ENCODE measurements at regions not wholly inside any gene's neighbourhood (a gene's known extent, or its start where the extent isn't known, plus 50 kb on each side); places are given as distances from the start of the nearest gene placed in this dataset.
A peak's percentile ranks its signal among the peaks of the same experiment; 100 is the strongest.
"Not testable (repeated sequence)": the region's sequence is repeated elsewhere in the genome, so short reads cannot be mapped to it uniquely, and the experiment has no call there.

DNA sequence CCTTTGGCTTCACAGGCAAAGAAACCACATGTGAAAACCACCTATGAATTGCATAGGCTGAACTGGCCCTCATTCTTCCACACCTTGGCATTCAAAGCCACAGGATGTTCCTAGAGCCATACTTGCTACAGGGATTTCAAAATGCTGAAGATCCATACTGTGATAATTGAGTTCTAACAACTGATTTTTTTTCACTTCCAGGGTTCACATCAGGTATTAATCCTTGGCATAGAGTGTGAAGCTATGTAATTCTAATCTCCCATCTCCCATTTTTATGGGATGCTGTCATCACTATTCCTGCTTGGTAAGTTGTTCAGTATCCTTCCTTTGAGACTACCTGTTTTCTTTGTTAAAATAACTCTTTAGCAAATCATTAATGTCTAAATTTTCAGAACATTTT, 1569.2 kb upstream of the ADGRL3 start:
- DNase-seq, result no peak

GRCh38 chr4:59637596-59637995, 1562.5 kb upstream of the ADGRL3 start:
- DNase-seq, result no peak

DNA sequence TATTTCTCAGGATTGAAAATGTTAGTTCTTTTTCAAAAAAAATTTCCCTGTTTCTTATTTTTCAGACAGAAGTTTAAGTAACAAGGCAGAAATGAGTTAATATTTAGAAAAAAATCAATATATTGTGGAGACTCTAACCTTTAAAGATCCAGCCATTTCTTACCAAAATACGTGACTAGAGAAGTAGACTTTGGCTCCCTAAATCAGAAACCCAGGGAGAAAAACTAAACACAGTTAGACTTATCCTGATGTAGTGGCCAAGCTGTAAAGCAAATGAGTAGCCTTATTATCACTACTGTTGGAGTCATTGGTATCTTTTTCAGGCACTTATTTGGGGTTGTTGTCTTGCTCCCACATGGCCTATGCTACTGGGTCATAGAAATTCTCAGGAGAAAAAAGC, 1556.4 kb upstream of the ADGRL3 start:
- DNase-seq, result no peak

DNA sequence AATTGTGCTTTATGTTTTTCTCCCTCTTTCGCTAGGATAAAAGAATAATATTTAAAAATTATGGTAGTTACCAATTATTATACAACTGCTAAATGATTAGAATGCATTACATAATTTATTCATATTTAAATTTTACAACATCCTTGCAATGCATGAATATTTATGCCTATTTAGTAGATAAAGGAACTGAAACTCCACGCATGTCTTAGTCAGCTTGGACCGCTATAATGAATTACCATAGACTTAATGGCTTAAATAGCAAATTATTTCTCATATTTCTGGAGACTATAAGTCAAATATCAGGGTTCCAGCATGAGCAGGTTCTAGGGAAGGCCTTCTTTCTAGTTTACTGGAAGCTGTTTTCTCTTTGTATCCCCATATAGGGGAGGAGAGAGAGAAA, 1555.4 kb upstream of the ADGRL3 start:
- DNase-seq, result no peak

- DNase-seq, result no peak
Observed at GRCh38 chr4:59646082-59646481, 1554.0 kb upstream of the ADGRL3 start.

DNA sequence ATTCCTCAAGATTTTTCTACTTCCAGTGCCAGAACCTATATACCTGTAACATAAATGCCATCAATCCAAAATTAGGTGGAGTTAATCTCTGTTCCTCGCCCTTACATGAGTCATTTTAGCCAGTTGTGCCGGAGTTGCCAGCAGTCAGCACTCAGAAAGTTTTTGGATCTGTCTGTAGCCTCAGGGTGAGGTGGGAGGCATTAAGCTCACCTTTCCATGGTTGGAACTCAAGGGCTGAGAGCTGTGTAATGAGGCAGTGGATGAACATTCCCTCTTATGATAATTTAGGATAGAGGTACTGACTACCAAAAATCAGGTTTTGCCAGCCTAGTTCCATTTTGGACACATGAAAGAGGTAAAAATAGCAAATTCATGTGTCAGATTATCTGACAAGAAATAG, 1553.1 kb upstream of the ADGRL3 start:
- no peak for DNase-seq

DNA sequence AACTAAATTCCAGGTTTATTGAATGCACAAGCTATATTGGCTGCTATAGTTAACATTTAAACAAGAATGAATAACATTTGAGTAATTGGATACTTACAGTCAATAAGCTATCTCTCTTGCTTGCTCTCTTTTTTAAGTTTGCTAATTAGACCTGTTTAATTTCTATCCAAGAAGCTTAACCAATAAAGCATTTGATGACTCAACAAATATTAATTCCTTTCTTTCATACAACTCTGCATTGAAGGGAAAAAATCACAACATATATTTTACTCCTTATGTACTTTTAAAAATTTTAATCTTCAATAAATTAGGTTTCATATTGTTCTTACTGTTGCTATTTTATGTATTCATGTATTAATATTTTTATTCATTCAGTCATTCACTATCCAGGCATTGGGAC, 1552.6 kb upstream of the ADGRL3 start:
- DNase-seq, result no peak

GRCh38 chr4:59650861-59651260, 1549.3 kb upstream of the ADGRL3 start:
- no peak for DNase-seq

DNA sequence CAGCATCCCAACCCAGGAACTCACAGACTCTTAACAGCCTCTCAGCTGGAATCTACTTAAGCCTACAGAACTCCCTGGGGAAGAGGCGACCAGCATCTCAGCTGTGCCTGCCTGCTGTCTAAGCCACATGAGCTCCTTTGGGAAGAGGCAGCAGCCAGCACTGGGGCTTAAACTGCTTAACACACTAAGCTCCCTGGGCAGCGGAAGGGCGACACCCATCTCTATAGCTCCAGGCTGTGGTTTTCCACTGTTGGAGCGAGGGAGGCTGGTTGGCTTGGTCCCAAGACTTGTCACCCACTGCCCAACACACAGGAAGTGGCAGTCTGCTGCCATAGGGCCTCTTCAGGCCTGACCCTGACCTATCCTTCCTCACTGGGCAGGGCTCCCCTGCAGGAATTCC, 1544.1 kb upstream of the ADGRL3 start:
- no peak for DNase-seq

- no peak for DNase-seq
Observed at GRCh38 chr4:59664771-59665170, 1535.4 kb upstream of the ADGRL3 start.

- no peak for DNase-seq
Observed at GRCh38 chr4:59666645-59667044, 1533.5 kb upstream of the ADGRL3 start.

GRCh38 chr4:59671037-59671436, 1529.1 kb upstream of the ADGRL3 start:
- DNase-seq, result no peak

GRCh38 chr4:59676389-59676788, 1523.7 kb upstream of the ADGRL3 start:
- no peak for DNase-seq

GRCh38 chr4:59676992-59677391, 1523.1 kb upstream of the ADGRL3 start:
- DNase-seq, result not testable (repeated sequence)

DNA sequence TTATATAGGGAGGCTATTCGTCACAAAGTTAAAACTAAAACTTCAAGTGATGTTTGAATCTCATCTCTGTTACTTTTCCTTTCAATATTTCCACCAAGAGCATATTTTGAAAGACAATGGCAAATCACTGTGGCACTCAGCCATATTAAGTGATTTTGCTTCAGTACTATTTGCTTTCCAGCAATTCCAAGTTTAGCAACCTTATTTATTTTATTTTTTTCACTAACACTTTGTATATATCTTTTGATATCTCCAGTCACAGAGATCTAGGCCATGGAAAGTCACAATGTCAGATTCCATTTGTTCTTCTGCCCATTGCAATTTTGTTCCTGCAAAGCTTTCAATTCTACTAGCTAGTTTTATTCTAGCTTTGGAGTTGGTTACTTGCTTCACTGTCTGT, 1514.5 kb upstream of the ADGRL3 start:
- DNase-seq, result no peak

GRCh38 chr4:59689149-59689548, 1511.0 kb upstream of the ADGRL3 start:
- no peak for DNase-seq

DNA sequence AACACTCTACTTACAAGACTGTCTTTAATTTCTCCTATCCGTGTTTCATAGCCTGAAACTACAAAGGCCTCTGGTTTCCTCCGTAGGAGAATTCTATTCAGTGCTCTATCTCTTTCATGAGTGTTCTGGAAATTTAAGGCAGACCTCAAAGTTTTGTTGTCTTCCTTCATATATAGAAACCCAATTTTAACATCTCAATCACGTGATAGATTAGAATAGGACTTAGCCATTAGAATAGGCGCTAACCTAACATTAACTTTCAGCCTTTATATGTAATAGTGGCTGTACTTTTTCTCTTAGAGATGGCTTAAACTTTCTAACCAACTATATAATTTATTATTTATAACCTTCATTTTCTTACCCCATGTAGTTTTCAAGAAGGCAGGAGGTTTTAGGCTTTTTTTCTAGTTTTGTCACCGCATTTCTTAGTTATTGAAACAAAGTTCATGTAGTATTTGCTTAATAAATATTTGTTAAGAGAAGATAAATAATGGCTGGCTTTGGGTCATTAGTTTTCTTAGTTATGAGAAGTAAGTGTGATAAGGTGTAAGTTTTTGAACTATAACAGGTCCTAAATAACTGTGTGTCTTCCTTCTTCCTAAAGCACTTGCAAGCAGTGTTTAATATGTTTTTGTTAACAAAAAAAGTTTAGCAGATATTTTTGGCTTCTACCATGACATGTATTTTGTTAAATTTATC, 1504.6 kb upstream of the ADGRL3 start:
- DNase-seq, result no peak

- peak in 2 of 3 donors; percentile 2 to 5 for DNase-seq
Observed at GRCh38 chr4:59698041-59698440, 1502.1 kb upstream of the ADGRL3 start.

GRCh38 chr4:59700651-59701050, 1499.5 kb upstream of the ADGRL3 start:
- no peak for DNase-seq

- DNase-seq, result peak; percentile 48 to 61 (median 50)
Observed at GRCh38 chr4:59704616-59705015, 1495.5 kb upstream of the ADGRL3 start.

DNA sequence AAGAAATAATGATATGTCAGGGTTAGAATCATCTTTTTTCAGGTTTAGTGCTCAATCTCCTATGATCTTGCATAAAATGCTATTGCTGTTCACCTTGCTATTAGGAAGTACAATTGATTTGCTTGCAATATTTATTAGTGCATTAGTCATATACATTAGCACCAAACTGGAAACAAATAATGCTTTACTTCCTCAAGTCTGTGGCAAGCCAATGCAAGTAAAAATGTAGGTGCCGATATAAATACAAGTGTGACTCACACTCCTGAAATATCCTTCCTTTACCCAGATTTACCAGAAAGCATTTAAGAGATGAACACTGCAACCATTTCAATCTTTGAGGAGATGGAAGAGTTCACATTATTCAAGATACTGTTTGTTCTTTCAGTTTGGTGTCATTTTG, 1487.7 kb upstream of the ADGRL3 start:
- no peak for DNase-seq

DNA sequence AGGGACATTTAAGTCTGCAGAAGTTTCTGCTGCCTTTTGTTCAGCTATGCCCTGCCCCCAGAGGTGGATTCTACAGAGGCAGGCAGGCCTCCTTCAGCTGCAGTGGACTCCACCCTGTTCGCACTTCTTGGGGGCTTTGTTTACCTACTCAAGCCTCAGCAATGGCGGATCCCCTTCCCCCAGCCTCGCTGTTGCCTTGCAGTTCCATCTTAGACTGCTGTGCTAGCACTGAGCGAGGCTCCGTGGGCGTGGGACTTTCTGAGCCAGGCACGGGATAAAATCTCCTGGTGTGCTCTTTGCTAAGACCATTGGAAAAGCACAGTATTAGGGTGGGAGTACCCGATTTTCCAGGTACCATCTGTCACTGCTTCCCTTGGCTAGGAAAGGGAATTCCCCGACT, 1475.8 kb upstream of the ADGRL3 start:
- not testable (repeated sequence) for DNase-seq

DNA sequence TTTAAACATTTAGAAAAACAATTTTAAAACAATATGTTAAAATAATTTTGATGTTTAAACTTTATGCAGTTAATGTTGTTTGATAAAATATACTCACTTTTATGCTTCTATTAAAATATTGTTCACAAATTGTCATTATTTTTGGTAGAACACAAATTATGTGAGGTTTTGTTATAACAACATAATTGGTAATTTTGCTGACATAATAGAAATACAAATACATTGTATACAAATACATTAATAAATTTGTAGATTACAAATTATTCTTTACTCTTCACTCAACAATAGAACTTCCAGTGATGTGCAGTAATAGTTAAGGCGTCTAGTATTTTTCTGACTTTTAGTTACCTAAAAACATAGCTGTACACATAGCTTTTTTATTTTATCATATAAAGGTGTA, 1472.4 kb upstream of the ADGRL3 start:
- DNase-seq, result no peak

- DNase-seq, result no peak
Observed at GRCh38 chr4:59728496-59728895, 1471.6 kb upstream of the ADGRL3 start.

- no peak for DNase-seq
Observed at GRCh38 chr4:59729321-59729720, 1470.8 kb upstream of the ADGRL3 start.

Measured in suppressor macrophage treated with lipopolysaccharide for 1 hour (primary cell).